ENCODE measurements at regions not wholly inside any gene's neighbourhood (a gene's known extent, or its start where the extent isn't known, plus 50 kb on each side); places are given as distances from the start of the nearest gene placed in this dataset.

DNA sequence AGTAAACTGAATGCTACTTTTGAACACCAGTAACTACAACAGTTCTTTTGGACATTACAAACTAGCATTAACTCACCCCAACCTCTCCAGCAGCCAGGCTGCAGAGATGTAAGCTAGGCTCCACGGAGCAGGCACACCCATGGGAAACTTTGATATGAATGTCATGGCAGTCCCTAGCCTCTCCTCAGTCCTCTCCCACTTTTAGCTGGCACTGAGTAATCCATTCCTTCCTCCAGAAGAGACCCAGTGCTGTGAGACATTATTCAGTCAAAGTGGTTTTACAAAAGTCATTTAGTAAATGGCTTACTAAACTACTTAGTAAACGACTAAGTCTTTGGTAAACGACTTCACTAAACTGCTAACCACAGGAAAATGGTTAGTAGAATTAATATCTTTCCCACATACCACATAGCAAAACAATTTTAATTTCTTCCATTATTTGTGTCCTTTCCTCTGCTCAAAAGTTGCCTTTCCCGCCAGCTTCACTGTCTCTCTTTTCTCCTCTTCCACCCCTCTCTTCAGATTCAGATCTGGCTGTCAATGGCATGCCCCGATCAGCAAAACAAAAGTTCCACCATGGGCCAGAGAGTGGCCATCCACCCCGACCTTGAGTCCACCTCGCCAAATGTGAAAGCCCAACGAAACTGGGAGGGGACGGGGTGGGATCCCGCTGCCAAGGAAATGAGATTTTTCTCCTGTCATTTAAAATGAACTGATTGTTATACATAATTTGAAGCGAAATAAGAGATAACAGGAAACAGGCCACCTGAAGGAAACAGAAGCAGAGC is 67.5 kb upstream of the TJP1 start:
- Histone ChIP-seq H3K4me2 (ENCODE audit: low read length) (no peak overlapping the region), H4K20me1 (ENCODE audit: insufficient read depth, low read length) (no peaks in the 10 kb centered on the region), H3K79me2 (ENCODE audit: insufficient read depth, low read depth, low read length) (no peaks in the 10 kb centered on the region), H3K4me1 (ENCODE audit: insufficient read depth, low read length, poor library complexity, severe bottlenecking) (no peaks in the 10 kb centered on the region), H3K9me2 (ENCODE audit: insufficient read depth, low read length) (no peaks in the 10 kb centered on the region), H3K9me3 (ENCODE audit: low read length) (no peaks in the 10 kb centered on the region), H3K36me3 (ENCODE audit: insufficient read depth, low read length) (no peaks in the 10 kb centered on the region), H3K27ac (ENCODE audit: low read depth, low read length, poor library complexity, severe bottlenecking) (no peak overlapping the region), H2AFZ (ENCODE audit: low read length) (no peak overlapping the region), H3K4me3 (ENCODE audit: low read depth, low read length, poor library complexity, severe bottlenecking) (no peak overlapping the region)
- BruUV-seq (replicated peaks), result no TSS peak
- TF ChIP-seq, protein P1, sequence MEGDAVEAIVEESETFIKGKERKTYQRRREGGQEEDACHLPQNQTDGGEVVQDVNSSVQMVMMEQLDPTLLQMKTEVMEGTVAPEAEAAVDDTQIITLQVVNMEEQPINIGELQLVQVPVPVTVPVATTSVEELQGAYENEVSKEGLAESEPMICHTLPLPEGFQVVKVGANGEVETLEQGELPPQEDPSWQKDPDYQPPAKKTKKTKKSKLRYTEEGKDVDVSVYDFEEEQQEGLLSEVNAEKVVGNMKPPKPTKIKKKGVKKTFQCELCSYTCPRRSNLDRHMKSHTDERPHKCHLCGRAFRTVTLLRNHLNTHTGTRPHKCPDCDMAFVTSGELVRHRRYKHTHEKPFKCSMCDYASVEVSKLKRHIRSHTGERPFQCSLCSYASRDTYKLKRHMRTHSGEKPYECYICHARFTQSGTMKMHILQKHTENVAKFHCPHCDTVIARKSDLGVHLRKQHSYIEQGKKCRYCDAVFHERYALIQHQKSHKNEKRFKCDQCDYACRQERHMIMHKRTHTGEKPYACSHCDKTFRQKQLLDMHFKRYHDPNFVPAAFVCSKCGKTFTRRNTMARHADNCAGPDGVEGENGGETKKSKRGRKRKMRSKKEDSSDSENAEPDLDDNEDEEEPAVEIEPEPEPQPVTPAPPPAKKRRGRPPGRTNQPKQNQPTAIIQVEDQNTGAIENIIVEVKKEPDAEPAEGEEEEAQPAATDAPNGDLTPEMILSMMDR (conservative IDR thresholded peaks at IDR 0.05; ENCODE audit: low read length), result no peak
- TF ChIP-seq EZH2phosphoT487 (IDR thresholded peaks at IDR 0.05; ENCODE audit: borderline replicate concordance, low read depth, low read length), result no peak
- intact Hi-C loops (cut with micrococcal nuclease; ENCODE audit: unreplicated experiment), result no loop called here
- DNase-seq (ENCODE audit: low spot score), result no peak
- ChIA-PET CTCF (ENCODE audit: unreplicated experiment) (no interaction called here), POLR2A (no interaction called here)

DNA sequence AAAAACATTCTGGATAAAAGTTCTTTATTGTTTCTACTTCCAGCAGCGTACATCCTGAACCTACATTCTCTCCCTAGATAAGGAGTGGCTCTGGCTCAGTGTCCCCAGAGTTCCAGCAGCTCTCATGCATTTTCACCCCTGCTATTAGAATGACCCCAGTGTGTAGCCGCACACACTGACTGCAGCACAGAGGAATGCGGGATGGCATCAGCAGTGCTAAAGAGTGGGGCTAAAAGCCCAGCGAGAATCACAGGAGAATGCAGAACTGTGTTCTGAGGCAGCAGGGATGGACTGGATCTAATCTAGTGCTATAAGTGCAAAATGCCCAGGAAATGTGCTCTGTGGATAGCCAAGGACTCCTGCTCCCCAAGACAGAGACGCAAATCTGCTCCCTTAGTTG is 66.4 kb upstream of the TJP1 start:
- Histone ChIP-seq H3K4me2 (ENCODE audit: low read length) (no peak overlapping the region), H3K4me3 (ENCODE audit: low read depth, low read length, poor library complexity, severe bottlenecking) (no peak overlapping the region), H3K4me1 (ENCODE audit: insufficient read depth, low read length, poor library complexity, severe bottlenecking) (no peaks in the 10 kb centered on the region), H3K36me3 (ENCODE audit: insufficient read depth, low read length) (no peaks in the 10 kb centered on the region), H2AFZ (ENCODE audit: low read length) (no peak overlapping the region), H3K79me2 (ENCODE audit: insufficient read depth, low read depth, low read length) (no peaks in the 10 kb centered on the region), H3K9me3 (ENCODE audit: low read length) (no peaks in the 10 kb centered on the region), H3K9me2 (ENCODE audit: insufficient read depth, low read length) (no peaks in the 10 kb centered on the region), H4K20me1 (ENCODE audit: insufficient read depth, low read length) (no peaks in the 10 kb centered on the region), H3K27ac (ENCODE audit: low read depth, low read length, poor library complexity, severe bottlenecking) (no peak overlapping the region)
- DNase-seq (ENCODE audit: low spot score), result no peak
- intact Hi-C loops (cut with micrococcal nuclease; ENCODE audit: unreplicated experiment), result no loop called here
- BruUV-seq (replicated peaks), result no TSS peak
- TF ChIP-seq, protein P1 (conservative IDR thresholded peaks at IDR 0.05; ENCODE audit: low read length), result no peak
- no peak for TF ChIP-seq EZH2phosphoT487 (IDR thresholded peaks at IDR 0.05; ENCODE audit: borderline replicate concordance, low read depth, low read length)
- ChIA-PET CTCF (ENCODE audit: unreplicated experiment) (no interaction called here), POLR2A (no interaction called here)

DNA sequence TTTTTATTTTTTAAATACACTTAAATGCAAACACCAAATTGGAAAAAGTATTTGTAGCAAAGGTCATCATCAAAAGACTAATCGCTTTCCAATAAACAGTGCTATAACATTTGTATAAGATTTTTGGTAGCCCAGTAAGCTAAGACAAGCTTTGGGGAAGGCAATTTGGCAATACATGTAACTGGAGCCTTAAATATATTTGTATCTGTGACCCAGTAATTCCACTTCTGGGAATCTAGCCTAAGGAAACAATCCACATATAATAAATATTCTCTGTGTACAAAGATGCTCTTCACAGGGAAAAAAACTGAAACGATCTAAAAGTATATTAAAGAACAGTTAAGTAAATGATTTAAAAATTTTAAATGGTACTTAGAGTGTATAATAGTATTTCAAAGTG is 65.5 kb upstream of the TJP1 start:
- no peak overlapping the region for H3K4me3 ChIP-seq (ENCODE audit: low read depth, low read length, poor library complexity, severe bottlenecking)
- H3K4me2 ChIP-seq (ENCODE audit: low read length), result no peak overlapping the region
- ChIA-PET POLR2A (no interaction called here), CTCF (ENCODE audit: unreplicated experiment) (no interaction called here)
- H4K20me1 ChIP-seq (ENCODE audit: insufficient read depth, low read length), result no peaks in the 10 kb centered on the region
- no peak overlapping the region for H3K27ac ChIP-seq (ENCODE audit: low read depth, low read length, poor library complexity, severe bottlenecking)
- H3K36me3 ChIP-seq (ENCODE audit: insufficient read depth, low read length), result no peaks in the 10 kb centered on the region
- DNase-seq (ENCODE audit: low spot score), result no peak
- H3K9me3 ChIP-seq (ENCODE audit: low read length), result no peaks in the 10 kb centered on the region
- BruUV-seq (replicated peaks), result no TSS peak
- no peak overlapping the region for H2AFZ ChIP-seq (ENCODE audit: low read length)
- TF ChIP-seq, protein P1 (conservative IDR thresholded peaks at IDR 0.05; ENCODE audit: low read length), result no peak
- no peak for TF ChIP-seq EZH2phosphoT487 (IDR thresholded peaks at IDR 0.05; ENCODE audit: borderline replicate concordance, low read depth, low read length)
- no peaks in the 10 kb centered on the region for H3K9me2 ChIP-seq (ENCODE audit: insufficient read depth, low read length)
- no peaks in the 10 kb centered on the region for H3K79me2 ChIP-seq (ENCODE audit: insufficient read depth, low read depth, low read length)
- no peaks in the 10 kb centered on the region for H3K4me1 ChIP-seq (ENCODE audit: insufficient read depth, low read length, poor library complexity, severe bottlenecking)
- intact Hi-C loops (cut with micrococcal nuclease; ENCODE audit: unreplicated experiment), result no loop called here
